GM13977 (cell line): ENCODE measurements at regions not wholly inside any gene's neighbourhood (a gene's known extent, or its start where the extent isn't known, plus 50 kb on each side); places are given as distances from the start of the nearest gene placed in this dataset.

Experiments
- DNase-seq: peaks from one replicate; pipeline ENCODE4 v3.0.0; 2012; ENCODE audit warnings: low spot score
- CTCF ChIP-seq: IDR thresholded peaks from 2 replicates; pipeline ENCODE4 v1.5.1; 2012; ENCODE audit warnings: mild to moderate bottlenecking, control low read depth; ENCODE audit not compliant: insufficient read depth; ENCODE audit errors: extremely low read depth, missing control alignments
- in situ Hi-C: fragments of 300-500 bp; cut with MboI; formaldehyde crosslinking; loops from one replicate; pipeline ENCODE4 v1.12.0; 2022; ENCODE audit warnings: low sequenced_read_pairs, low pct_unique_long_range_greater_than_20kb, mixed read lengths, inconsistent platforms; ENCODE audit not compliant: unreplicated experiment

DNA sequence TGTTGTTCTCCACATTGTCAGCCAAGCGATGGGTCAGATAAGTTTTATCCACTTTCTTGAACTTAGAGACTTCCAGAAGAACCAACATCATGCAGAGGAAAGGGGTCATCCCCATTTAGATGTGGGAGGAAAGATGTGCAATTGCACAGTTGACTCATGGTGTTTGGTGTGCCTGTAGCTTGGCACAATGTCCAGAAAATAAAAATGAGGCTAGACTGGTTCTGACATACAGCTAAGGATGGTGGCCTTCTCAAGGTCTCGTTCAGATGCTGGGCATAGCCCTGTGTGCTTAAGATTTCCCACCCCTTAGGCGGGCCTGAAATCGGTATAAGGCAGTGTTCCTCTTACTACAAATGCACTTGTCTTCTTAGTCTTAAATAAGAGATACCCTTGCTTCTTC, 101.1 kb downstream of the PCDH7 start:
- no peak for DNase-seq
- in situ Hi-C loops = no loop called here
- no peak for TF ChIP-seq CTCF

- in situ Hi-C loops = no loop called here
- DNase-seq = no peak
- TF ChIP-seq CTCF = no peak
Measured at GRCh38 chr4:30821859-30822612, 101.9 kb downstream of the PCDH7 start.

- no peak for DNase-seq
- in situ Hi-C loops = no loop called here
- TF ChIP-seq CTCF = no peak
Measured at GRCh38 chr4:30822911-30823551, 102.9 kb downstream of the PCDH7 start.

- DNase-seq = no peak
Measured at GRCh38 chr4:30825008-30825770, 105.0 kb downstream of the PCDH7 start.

DNA sequence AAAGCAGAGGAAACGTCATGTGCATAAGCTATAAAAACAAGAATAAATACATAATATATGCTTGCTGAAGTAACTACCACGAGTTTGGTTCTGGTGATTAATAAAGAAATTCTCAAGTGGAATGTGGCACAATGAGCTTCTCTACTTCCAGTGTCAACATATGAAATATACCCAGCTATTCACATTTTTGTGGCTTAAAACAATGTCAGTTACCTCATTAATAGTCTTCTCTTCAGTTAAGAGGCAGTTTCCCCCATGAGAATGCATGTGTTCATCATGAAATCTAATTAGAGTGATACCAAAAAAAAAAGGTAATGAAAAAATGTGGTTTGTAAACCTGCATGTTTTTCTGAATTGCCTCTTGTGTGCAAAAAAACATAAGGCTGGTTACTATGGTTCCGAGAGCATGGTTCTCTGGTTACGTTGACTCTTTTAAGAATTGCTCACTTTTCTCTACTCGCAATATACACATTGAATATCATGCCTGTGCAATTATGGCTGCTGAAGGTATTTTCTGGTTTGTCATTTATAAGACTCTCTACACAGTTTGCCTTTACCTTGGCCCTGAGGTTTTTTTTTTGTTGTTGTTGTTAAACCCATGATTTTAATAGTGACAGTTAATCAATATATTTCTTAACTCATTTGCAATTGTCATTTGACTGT, 108.2 kb downstream of the PCDH7 start:
- in situ Hi-C loops = no loop called here
- DNase-seq = no peak
- TF ChIP-seq CTCF = no peak

More at GRCh38 chr4:30825008-30825770, 105.0 kb downstream of the PCDH7 start:
- TF ChIP-seq CTCF = no peak
- in situ Hi-C loops = no loop called here

- no peak for TF ChIP-seq CTCF
- in situ Hi-C loops = no loop called here
- no peak for DNase-seq
Measured at GRCh38 chr4:30832639-30833038, 112.5 kb downstream of the PCDH7 start.
